ENCODE measurements at regions not wholly inside any gene's neighbourhood (a gene's known extent, or its start where the extent isn't known, plus 50 kb on each side); places are given as distances from the start of the nearest gene placed in this dataset.

GRCh38 chr2:16371751-16372150 is 293.9 kb downstream of the CYRIA start:
- intact Hi-C loops (cut with micrococcal nuclease) = no loop called here
- Mint-ChIP-seq H3K27me3 (no peaks in the 10 kb centered on the region), H3K27ac (no peak overlapping the region), H3K9me3 (no peaks in the 10 kb centered on the region), H3K36me3 (ENCODE audit: low read depth) (no peaks in the 10 kb centered on the region), H3K4me1 (no peaks in the 10 kb centered on the region), H3K4me3 (no peak overlapping the region)
- POLR2A ChIA-PET = no interaction called here
- ATAC-seq (ENCODE audit: low read depth) (no peak), DNase-seq (no peak)
- TF ChIP-seq, protein P1, sequence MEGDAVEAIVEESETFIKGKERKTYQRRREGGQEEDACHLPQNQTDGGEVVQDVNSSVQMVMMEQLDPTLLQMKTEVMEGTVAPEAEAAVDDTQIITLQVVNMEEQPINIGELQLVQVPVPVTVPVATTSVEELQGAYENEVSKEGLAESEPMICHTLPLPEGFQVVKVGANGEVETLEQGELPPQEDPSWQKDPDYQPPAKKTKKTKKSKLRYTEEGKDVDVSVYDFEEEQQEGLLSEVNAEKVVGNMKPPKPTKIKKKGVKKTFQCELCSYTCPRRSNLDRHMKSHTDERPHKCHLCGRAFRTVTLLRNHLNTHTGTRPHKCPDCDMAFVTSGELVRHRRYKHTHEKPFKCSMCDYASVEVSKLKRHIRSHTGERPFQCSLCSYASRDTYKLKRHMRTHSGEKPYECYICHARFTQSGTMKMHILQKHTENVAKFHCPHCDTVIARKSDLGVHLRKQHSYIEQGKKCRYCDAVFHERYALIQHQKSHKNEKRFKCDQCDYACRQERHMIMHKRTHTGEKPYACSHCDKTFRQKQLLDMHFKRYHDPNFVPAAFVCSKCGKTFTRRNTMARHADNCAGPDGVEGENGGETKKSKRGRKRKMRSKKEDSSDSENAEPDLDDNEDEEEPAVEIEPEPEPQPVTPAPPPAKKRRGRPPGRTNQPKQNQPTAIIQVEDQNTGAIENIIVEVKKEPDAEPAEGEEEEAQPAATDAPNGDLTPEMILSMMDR (IDR thresholded peaks at IDR 0.05) = no peak
- CTCF ChIA-PET = no interaction called here

- Mint-ChIP-seq H3K9me3 (no peaks in the 10 kb centered on the region), H3K4me3 (no peak overlapping the region), H3K36me3 (ENCODE audit: low read depth) (no peaks in the 10 kb centered on the region), H3K4me1 (no peaks in the 10 kb centered on the region), H3K27ac (no peak overlapping the region), H3K27me3 (no peaks in the 10 kb centered on the region)
- DNase-seq = no peak
- ChIA-PET POLR2A (no interaction called here), CTCF (no interaction called here)
- TF ChIP-seq, protein P1 (IDR thresholded peaks at IDR 0.05) = no peak
- ATAC-seq (ENCODE audit: low read depth) = no peak
- intact Hi-C loops (cut with micrococcal nuclease) = no loop called here
Observed at GRCh38 chr2:16368951-16369350, 296.7 kb downstream of the CYRIA start.

GRCh38 chr2:16368328-16368727 is 297.3 kb downstream of the CYRIA start:
- intact Hi-C loops (cut with micrococcal nuclease) = no loop called here
- CTCF ChIA-PET = no interaction called here
- Mint-ChIP-seq H3K9me3 (no peaks in the 10 kb centered on the region), H3K4me3 (no peak overlapping the region), H3K4me1 (no peaks in the 10 kb centered on the region), H3K27ac (no peak overlapping the region), H3K36me3 (ENCODE audit: low read depth) (no peaks in the 10 kb centered on the region), H3K27me3 (no peaks in the 10 kb centered on the region)
- no peak for ATAC-seq (ENCODE audit: low read depth)
- DNase-seq = no peak
- POLR2A ChIA-PET = no interaction called here
- TF ChIP-seq, protein P1 (IDR thresholded peaks at IDR 0.05) = no peak

- no peaks in the 10 kb centered on the region for H3K4me1 Mint-ChIP-seq
- DNase-seq = no peak
- ChIA-PET POLR2A (no interaction called here), CTCF (no interaction called here)
- peaks cover 3% of the 10 kb centered on the region for H3K27me3 Mint-ChIP-seq
- no peak overlapping the region for H3K27ac Mint-ChIP-seq
- no peaks in the 10 kb centered on the region for H3K36me3 Mint-ChIP-seq (ENCODE audit: low read depth)
- H3K4me3 Mint-ChIP-seq = no peak overlapping the region
- intact Hi-C loops (cut with micrococcal nuclease) = no loop called here
- no peak for ATAC-seq (ENCODE audit: low read depth)
- TF ChIP-seq, protein P1 (IDR thresholded peaks at IDR 0.05) = no peak
- no peaks in the 10 kb centered on the region for H3K9me3 Mint-ChIP-seq
Observed at GRCh38 chr2:16365366-16365765, 300.3 kb downstream of the CYRIA start.

- H3K4me3 Mint-ChIP-seq = no peak overlapping the region
- peaks cover 3% of the 10 kb centered on the region for H3K27me3 Mint-ChIP-seq
- ChIA-PET POLR2A (no interaction called here), CTCF (no interaction called here)
- TF ChIP-seq, protein P1 (IDR thresholded peaks at IDR 0.05) = no peak
- H3K4me1 Mint-ChIP-seq = no peaks in the 10 kb centered on the region
- H3K36me3 Mint-ChIP-seq (ENCODE audit: low read depth) = no peaks in the 10 kb centered on the region
- ATAC-seq (ENCODE audit: low read depth) (no peak), DNase-seq (no peak)
- no peak overlapping the region for H3K27ac Mint-ChIP-seq
- intact Hi-C loops (cut with micrococcal nuclease) = no loop called here
- no peaks in the 10 kb centered on the region for H3K9me3 Mint-ChIP-seq
Observed at GRCh38 chr2:16363581-16363980, 302.1 kb downstream of the CYRIA start.

All from activated B cell treated with CpG ODN at 0.5 μM for 24 hours (primary cell).